ENCODE measurements at regions not wholly inside any gene's neighbourhood (a gene's known extent, or its start where the extent isn't known, plus 50 kb on each side); places are given as distances from the start of the nearest gene placed in this dataset.

GRCh38 chr12:93180566-93180965 lies 197.2 kb upstream of the NUDT4 start:
- ATAC-seq = no peak
- Histone ChIP-seq H3K4me1 (ENCODE audit: control insufficient read depth in 1 of 2, insufficient read depth in 2 of 2, low read length in 2 of 2) (no peaks in the 10 kb centered on the region), H3K79me2 (ENCODE audit: insufficient read depth, low read length) (no peaks in the 10 kb centered on the region), H2AFZ (ENCODE audit: low read depth, low read length, poor library complexity, severe bottlenecking) (no peak overlapping the region), H3K9me2 (ENCODE audit: insufficient read depth) (no peaks in the 10 kb centered on the region), H3K4me2 (ENCODE audit: low read length) (no peak overlapping the region), H3K4me3 (replicated peaks in 1 of 2; ENCODE audit: low read depth in 1 of 2, low read length in 2 of 2) (no peak overlapping the region), H3K27me3 (ENCODE audit: insufficient read depth, low read length) (no peaks in the 10 kb centered on the region), H3K9me3 (ENCODE audit: control insufficient read depth in 1 of 2, insufficient read depth in 1 of 2, low read depth in 1 of 2, low read length in 2 of 2) (no peaks in the 10 kb centered on the region), H3K36me3 (ENCODE audit: control insufficient read depth in 1 of 2, insufficient read depth in 2 of 2, low read length in 2 of 2) (no peaks in the 10 kb centered on the region), H4K20me1 (ENCODE audit: insufficient read depth) (no peaks in the 10 kb centered on the region), H3K27ac (ENCODE audit: low read depth, low read length) (no peak overlapping the region), H3K9ac (ENCODE audit: low read length) (no peak overlapping the region)
- TF ChIP-seq EGR1 (IDR thresholded peaks at IDR 0.05; ENCODE audit: low read depth) (no peak), ZBTB33 (IDR thresholded peaks at IDR 0.05; ENCODE audit: extremely low read depth, insufficient replicate concordance, low read length) (no peak), ZFX (IDR thresholded peaks at IDR 0.05) (no peak), JUND (IDR thresholded peaks at IDR 0.05) (no peak), POLR2AphosphoS5 (IDR thresholded peaks at IDR 0.05; ENCODE audit: low read depth, low read length) (no peak), SIN3A (IDR thresholded peaks at IDR 0.05; ENCODE audit: low read depth) (no peak), EZH2 (IDR thresholded peaks at IDR 0.05) (no peak), EZH2phosphoT487 (IDR thresholded peaks at IDR 0.05; ENCODE audit: borderline replicate concordance) (no peak), ELF1 (IDR thresholded peaks at IDR 0.05; ENCODE audit: borderline replicate concordance, low read depth) (no peak), SRF (IDR thresholded peaks at IDR 0.05; ENCODE audit: low read depth) (no peak), ZNF274 (IDR thresholded peaks at IDR 0.05; ENCODE audit: low read depth, low read length) (no peak), SP1 (IDR thresholded peaks at IDR 0.05; ENCODE audit: low read depth) (no peak), FOSL1 (IDR thresholded peaks at IDR 0.05; ENCODE audit: low read depth) (no peak), CTCF (IDR thresholded peaks at IDR 0.05 in 2 of 3, conservative IDR thresholded peaks at IDR 0.05 in 1 of 3; ENCODE audit: borderline replicate concordance in 1 of 3, insufficient read depth in 1 of 3, low read depth in 2 of 3, low read length in 2 of 3) (no peak), CBX3 (IDR thresholded peaks at IDR 0.05; ENCODE audit: low read depth) (no peak), CEBPB (IDR thresholded peaks at IDR 0.05; ENCODE audit: low read depth) (no peak), YY1 (IDR thresholded peaks at IDR 0.05; ENCODE audit: extremely low read depth, insufficient replicate concordance, low read depth, low read length) (no peak), REST (IDR thresholded peaks at IDR 0.05; ENCODE audit: low read depth) (no peak)
- TF ChIP-seq, protein P1, sequence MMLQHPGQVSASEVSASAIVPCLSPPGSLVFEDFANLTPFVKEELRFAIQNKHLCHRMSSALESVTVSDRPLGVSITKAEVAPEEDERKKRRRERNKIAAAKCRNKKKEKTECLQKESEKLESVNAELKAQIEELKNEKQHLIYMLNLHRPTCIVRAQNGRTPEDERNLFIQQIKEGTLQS (IDR thresholded peaks at IDR 0.05) = no peak
- TF ChIP-seq, protein P2, sequence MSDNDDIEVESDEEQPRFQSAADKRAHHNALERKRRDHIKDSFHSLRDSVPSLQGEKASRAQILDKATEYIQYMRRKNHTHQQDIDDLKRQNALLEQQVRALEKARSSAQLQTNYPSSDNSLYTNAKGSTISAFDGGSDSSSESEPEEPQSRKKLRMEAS (IDR thresholded peaks at IDR 0.05) = no peak
- BruUV-seq (replicated peaks) = no TSS peak
- DNase-seq (ENCODE audit: low read depth, low spot score) = no peak
- intact Hi-C loops (cut with micrococcal nuclease) = no loop called here
- RAD21 ChIA-PET (ENCODE audit: low non-redundant PET in 1 of 2, low total read pairs in 2 of 2, uncharacterized antibody in 2 of 2, unreplicated experiment in 2 of 2) = no interaction called here
- POLR2A ChIA-PET = no interaction called here
- CTCF ChIA-PET = no interaction called here
